ENCODE measurements at regions not wholly inside any gene's neighbourhood (a gene's known extent, or its start where the extent isn't known, plus 50 kb on each side); places are given as distances from the start of the nearest gene placed in this dataset.

DNA sequence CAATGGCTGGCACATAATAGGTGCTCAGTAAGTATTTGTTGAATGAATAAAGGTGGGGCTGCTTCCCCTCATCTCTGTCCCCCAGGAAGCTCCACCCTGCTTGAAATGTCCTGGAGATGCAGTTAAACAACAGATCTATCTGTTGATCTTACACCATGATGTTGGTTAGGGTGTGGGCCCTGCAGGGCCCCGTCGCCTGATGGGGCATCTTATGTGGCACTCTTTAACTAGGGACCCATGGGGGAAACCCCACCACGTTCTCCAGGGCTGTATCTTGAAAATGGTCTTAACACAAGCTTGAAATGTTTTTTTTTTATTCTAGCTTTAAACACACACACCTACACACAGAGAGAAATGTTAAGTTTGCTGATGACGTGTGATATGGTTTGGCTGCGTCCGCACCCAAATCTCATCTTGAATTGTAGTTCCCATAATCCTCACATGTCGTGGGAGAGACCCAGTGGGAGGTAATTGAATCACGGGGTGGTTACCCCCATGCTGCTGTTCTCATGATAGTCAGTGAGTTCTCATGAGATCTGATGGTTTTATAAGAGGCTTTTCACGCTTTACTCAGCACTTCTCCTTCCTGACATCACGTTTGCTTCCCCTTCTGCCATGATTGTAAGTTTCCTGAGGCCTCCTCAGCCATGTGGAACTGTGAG lies 741.7 kb downstream of the VRK1 start:
- TF ChIP-seq, protein P1, sequence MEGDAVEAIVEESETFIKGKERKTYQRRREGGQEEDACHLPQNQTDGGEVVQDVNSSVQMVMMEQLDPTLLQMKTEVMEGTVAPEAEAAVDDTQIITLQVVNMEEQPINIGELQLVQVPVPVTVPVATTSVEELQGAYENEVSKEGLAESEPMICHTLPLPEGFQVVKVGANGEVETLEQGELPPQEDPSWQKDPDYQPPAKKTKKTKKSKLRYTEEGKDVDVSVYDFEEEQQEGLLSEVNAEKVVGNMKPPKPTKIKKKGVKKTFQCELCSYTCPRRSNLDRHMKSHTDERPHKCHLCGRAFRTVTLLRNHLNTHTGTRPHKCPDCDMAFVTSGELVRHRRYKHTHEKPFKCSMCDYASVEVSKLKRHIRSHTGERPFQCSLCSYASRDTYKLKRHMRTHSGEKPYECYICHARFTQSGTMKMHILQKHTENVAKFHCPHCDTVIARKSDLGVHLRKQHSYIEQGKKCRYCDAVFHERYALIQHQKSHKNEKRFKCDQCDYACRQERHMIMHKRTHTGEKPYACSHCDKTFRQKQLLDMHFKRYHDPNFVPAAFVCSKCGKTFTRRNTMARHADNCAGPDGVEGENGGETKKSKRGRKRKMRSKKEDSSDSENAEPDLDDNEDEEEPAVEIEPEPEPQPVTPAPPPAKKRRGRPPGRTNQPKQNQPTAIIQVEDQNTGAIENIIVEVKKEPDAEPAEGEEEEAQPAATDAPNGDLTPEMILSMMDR (IDR thresholded peaks at IDR 0.05; ENCODE audit: control insufficient read depth, extremely low read depth, insufficient read depth): no peak
- H3K4me3 ChIP-seq (ENCODE audit: low read depth, low read length): no peak overlapping the region
- DNase-seq (ENCODE audit: low read depth): no peak

DNA sequence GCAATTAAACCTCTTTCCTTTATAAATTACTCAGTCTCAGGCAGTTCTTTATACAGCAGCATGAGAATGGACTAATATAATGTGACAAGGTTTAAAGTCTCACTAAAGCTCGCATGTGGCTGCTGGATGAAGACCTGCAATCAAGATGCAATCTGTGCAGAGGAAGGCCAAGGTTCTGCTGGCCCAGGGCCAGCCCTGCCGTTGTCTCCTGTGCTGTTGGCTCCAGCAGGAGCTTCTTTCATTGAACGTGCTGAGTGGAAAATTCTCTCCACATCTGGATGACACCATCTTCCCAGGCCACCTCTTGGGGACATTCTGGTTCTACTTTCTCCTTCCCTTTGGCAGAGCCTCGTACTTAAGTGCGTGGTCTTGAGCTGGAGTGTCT lies 742.2 kb downstream of the VRK1 start:
- no peak overlapping the region for H3K4me3 ChIP-seq (ENCODE audit: low read depth, low read length)
- TF ChIP-seq, protein P1 (IDR thresholded peaks at IDR 0.05; ENCODE audit: control insufficient read depth, extremely low read depth, insufficient read depth): no peak
- no peak for DNase-seq (ENCODE audit: low read depth)

DNA sequence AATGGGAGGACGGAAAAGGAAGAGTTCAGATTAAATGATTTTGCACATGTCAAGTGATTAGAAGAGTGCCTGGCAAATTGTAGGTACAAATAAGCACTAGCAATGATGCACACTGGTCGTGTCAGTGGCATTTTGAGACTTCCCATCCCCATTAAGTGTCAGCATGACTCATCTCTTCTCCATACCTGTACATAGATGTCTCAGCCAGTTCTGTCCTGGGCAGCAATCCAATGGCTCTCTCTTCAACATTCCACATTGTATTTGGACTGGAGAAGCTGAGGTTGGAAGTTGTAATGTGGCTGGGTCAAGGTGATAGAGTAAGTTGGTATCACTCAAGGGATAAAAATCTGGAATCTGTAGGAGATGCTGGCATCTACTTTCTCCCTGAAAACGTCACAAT lies 742.7 kb downstream of the VRK1 start:
- TF ChIP-seq, protein P1 (IDR thresholded peaks at IDR 0.05; ENCODE audit: control insufficient read depth, extremely low read depth, insufficient read depth): no peak
- no peak for DNase-seq (ENCODE audit: low read depth)
- no peak overlapping the region for H3K4me3 ChIP-seq (ENCODE audit: low read depth, low read length)

DNA sequence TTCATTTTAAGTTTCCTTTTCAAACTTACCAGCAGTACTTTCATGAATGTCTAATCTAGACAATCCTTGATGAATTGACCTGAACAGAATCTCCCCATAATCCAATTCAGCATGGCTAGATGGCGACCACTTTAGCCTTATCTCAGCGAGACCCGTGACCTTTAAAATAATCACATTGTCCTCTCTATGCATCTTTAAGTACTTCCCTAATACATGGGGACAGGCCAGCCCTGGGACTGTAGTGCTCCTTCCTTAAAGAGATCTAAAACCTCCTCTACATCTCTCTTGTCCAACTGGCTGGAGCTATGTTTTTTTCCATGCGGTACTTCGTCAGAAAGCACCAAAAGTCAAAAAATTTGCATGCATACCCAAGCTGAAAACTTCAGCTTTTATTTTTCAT lies 746.0 kb downstream of the VRK1 start:
- no peak overlapping the region for H3K4me3 ChIP-seq (ENCODE audit: low read depth, low read length)
- DNase-seq (ENCODE audit: low read depth): no peak
- TF ChIP-seq, protein P1 (IDR thresholded peaks at IDR 0.05; ENCODE audit: control insufficient read depth, extremely low read depth, insufficient read depth): no peak

DNA sequence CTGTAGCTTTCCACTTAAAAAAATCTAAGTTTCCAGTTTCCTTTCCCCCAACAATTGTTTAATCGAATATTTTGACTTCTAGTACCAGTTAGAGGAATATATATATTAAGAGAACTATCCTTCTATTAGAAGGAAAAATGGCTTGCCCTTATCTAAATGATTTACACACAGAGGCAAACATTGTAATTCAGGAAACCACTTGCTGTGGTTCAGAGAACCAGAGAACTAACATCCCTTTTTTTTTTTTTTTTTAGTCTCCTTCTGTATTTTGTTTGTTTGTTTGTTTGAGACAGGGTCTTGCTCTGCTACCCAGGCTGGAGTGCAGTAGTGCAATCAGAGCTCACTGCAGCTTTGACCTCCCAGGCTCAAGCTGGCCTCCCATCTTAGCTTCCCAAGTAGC lies 746.6 kb downstream of the VRK1 start:
- no peak for DNase-seq (ENCODE audit: low read depth)
- no peak overlapping the region for H3K4me3 ChIP-seq (ENCODE audit: low read depth, low read length)
- TF ChIP-seq, protein P1 (IDR thresholded peaks at IDR 0.05; ENCODE audit: control insufficient read depth, extremely low read depth, insufficient read depth): no peak

DNA sequence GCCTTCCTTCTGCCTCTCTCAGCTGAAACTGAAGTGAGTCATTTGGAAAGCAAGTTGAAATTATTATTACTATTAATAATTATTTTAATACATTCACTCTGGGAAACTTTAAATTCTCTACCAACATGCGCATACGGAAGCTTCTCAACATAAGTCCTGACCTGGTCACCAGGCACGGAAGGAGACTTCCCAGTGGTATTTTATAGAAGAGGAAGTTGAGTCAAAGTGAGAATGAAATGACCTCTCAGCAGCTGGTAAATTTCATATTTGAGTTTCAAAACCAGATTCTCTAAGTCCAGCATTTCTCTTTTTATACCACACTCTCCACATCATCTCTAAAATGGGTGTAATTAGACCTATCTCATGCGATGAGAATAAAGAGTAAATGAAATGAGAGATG lies 747.4 kb downstream of the VRK1 start:
- no peak for DNase-seq (ENCODE audit: low read depth)
- TF ChIP-seq, protein P1 (IDR thresholded peaks at IDR 0.05; ENCODE audit: control insufficient read depth, extremely low read depth, insufficient read depth): no peak
- no peak overlapping the region for H3K4me3 ChIP-seq (ENCODE audit: low read depth, low read length)

Data from LNCaP clone FGC (cell line).